HEK293 (cell line): ENCODE measurements at regions not wholly inside any gene's neighbourhood (a gene's known extent, or its start where the extent isn't known, plus 50 kb on each side); places are given as distances from the start of the nearest gene placed in this dataset.

ENCODE experiments used
- CTCF ChIA-PET: fragments of 350-600 bp; formaldehyde crosslinking; extraction: SDS; loops from one replicate; lab custom pipeline; 2021; ENCODE audit warnings: antibody characterized with exemption; lab: Yijun Ruan, JAX
- POLR2A ChIA-PET: fragments of 300-600 bp; formaldehyde crosslinking; extraction: SDS; loops from one replicate; lab custom pipeline; 2020; ENCODE audit warnings: antibody characterized with exemption, inconsistent platforms; lab: Yijun Ruan, JAX
- H3K27ac ChIP-seq: fragments of 200-500 bp; sonication (Bioruptor generic); 2 replicates; pipeline ENCODE4 v1.5.1; 2014; ENCODE audit warnings: low read depth, low read length, control low read depth, inconsistent platforms; ENCODE audit errors: extremely low read depth
- H3K36me3 ChIP-seq, 2 experiments: fragments of 200-500 bp in 1 of 2; sonication (Bioruptor generic) in 1 of 2; 1 replicate in 1 of 2; 2 replicates in 1 of 2; pipeline ENCODE4 v1.5.1; 2014 to 2017; ENCODE audit warnings: inconsistent platforms in 2 of 2, low read length in 2 of 2; ENCODE audit not compliant: control insufficient read depth in 2 of 2, insufficient read depth in 1 of 2
- H3K4me1 ChIP-seq: fragments of 200-500 bp; sonication (Bioruptor generic); 2 replicates; pipeline ENCODE4 v1.5.1; 2014; ENCODE audit warnings: mild to moderate bottlenecking, low read length, inconsistent platforms; ENCODE audit not compliant: control insufficient read depth, insufficient read depth
- H3K4me3 ChIP-seq: 2 replicates; pipeline ENCODE4 v1.5.1; 2011; ENCODE audit warnings: low read depth, mild to moderate bottlenecking, control low read depth, low read length, moderate library complexity
- H3K9me3 ChIP-seq: fragments of 200-500 bp; sonication (Bioruptor generic); 2 replicates; pipeline ENCODE4 v1.5.1; 2014; ENCODE audit warnings: low read depth, low read length, inconsistent platforms; ENCODE audit not compliant: control insufficient read depth, insufficient read depth
- PBX3 ChIP-seq: sonication (generic); formaldehyde crosslinking; IDR thresholded peaks from 2 replicates; pipeline ENCODE4 v1.8.1; 2022; ENCODE audit warnings: mild to moderate bottlenecking, moderate library complexity, missing genetic modification reagents
- PRDM10 ChIP-seq: fragments of 450-650 bp; formaldehyde crosslinking; IDR thresholded peaks from 2 replicates; pipeline ENCODE4 v1.5.1; 2016; ENCODE audit warnings: missing biosample characterization, missing genetic modification characterization
- SP7 ChIP-seq: fragments of 450-650 bp; formaldehyde crosslinking; IDR thresholded peaks from 2 replicates; pipeline ENCODE4 v1.5.1; 2016; ENCODE audit warnings: missing biosample characterization, missing genetic modification characterization
- TCF7L2 ChIP-seq: IDR thresholded peaks from 2 replicates; pipeline ENCODE4 v1.6.1; 2011; ENCODE audit warnings: low read depth, mild to moderate bottlenecking, inconsistent platforms, low read length, moderate library complexity, borderline replicate concordance
- ZNF148 ChIP-seq: fragments of 450-650 bp; formaldehyde crosslinking; IDR thresholded peaks from 2 replicates; pipeline ENCODE4 v1.5.0; 2017; ENCODE audit warnings: missing biosample characterization, missing genetic modification characterization, borderline replicate concordance
- ZNF16 ChIP-seq: fragments of 450-650 bp; formaldehyde crosslinking; IDR thresholded peaks from 2 replicates; pipeline ENCODE4 v1.5.1; 2016; ENCODE audit warnings: low read depth, missing biosample characterization, missing genetic modification characterization
- ZNF2 ChIP-seq: fragments of 450-650 bp; formaldehyde crosslinking; IDR thresholded peaks from 2 replicates; pipeline ENCODE4 v1.5.1; 2016; ENCODE audit warnings: missing biosample characterization, missing genetic modification characterization
- ZNF274 ChIP-seq, 2 experiments: fragments of 200-500 bp in 1 of 2; fragments of 450-650 bp in 1 of 2; sonication (Bioruptor generic) in 1 of 2; formaldehyde crosslinking in 1 of 2; IDR thresholded peaks; 2 replicates each; pipeline versions ENCODE4 v1.5.1 to v1.6.1; 2014 to 2016; ENCODE audit warnings: borderline replicate concordance in 1 of 2, inconsistent platforms in 1 of 2, low read length in 1 of 2, missing biosample characterization in 1 of 2, missing genetic modification characterization in 1 of 2
- ZNF335 ChIP-seq: fragments of 450-650 bp; formaldehyde crosslinking; conservative IDR thresholded peaks from 2 replicates; pipeline ENCODE4 v1.5.1; 2016; ENCODE audit warnings: missing biosample characterization, missing genetic modification characterization
- ZNF341 ChIP-seq: fragments of 450-650 bp; formaldehyde crosslinking; IDR thresholded peaks from 2 replicates; pipeline ENCODE4; 2016; ENCODE audit warnings: low read depth, missing biosample characterization, missing genetic modification characterization
- ZNF350 ChIP-seq: fragments of 450-650 bp; formaldehyde crosslinking; IDR thresholded peaks from 2 replicates; pipeline ENCODE4 v1.5.0; 2017; ENCODE audit warnings: missing biosample characterization, mild to moderate bottlenecking, missing genetic modification characterization
- ZNF354C ChIP-seq: fragments of 450-650 bp; formaldehyde crosslinking; IDR thresholded peaks from 2 replicates; pipeline ENCODE4 v1.5.1; 2016; ENCODE audit warnings: missing biosample characterization, missing genetic modification characterization, low read depth, borderline replicate concordance
- ZNF366 ChIP-seq: fragments of 450-650 bp; formaldehyde crosslinking; conservative IDR thresholded peaks from 2 replicates; pipeline ENCODE4 v1.5.1; 2016; ENCODE audit warnings: missing biosample characterization, missing genetic modification characterization
- ZNF37A ChIP-seq: fragments of 450-650 bp; IDR thresholded peaks from 2 replicates; pipeline ENCODE4 v1.5.1; 2018; ENCODE audit warnings: missing biosample characterization, missing genetic modification characterization
- ZNF391 ChIP-seq: fragments of 450-650 bp; formaldehyde crosslinking; IDR thresholded peaks from 2 replicates; pipeline ENCODE4 v1.5.1; 2016; ENCODE audit warnings: low read depth, missing biosample characterization, missing genetic modification characterization, borderline replicate concordance
- ZNF501 ChIP-seq: fragments of 450-650 bp; formaldehyde crosslinking; IDR thresholded peaks from 2 replicates; pipeline ENCODE4 v1.5.1; 2016; ENCODE audit warnings: missing biosample characterization, missing genetic modification characterization
- ZNF571 ChIP-seq: fragments of 450-650 bp; formaldehyde crosslinking; IDR thresholded peaks from 2 replicates; pipeline ENCODE4 v1.5.0; 2017; ENCODE audit warnings: missing biosample characterization, missing genetic modification characterization
- ZNF600 ChIP-seq: fragments of 450-650 bp; formaldehyde crosslinking; IDR thresholded peaks from 2 replicates; pipeline ENCODE4 v1.5.1; 2016; ENCODE audit warnings: missing biosample characterization, missing genetic modification characterization
- ZNF645 ChIP-seq: fragments of 450-650 bp; formaldehyde crosslinking; IDR thresholded peaks from 2 replicates; pipeline ENCODE4; 2016; ENCODE audit warnings: missing biosample characterization, missing genetic modification characterization
- ZNF670 ChIP-seq: fragments of 450-650 bp; formaldehyde crosslinking; IDR thresholded peaks from 2 replicates; pipeline ENCODE4 v1.5.1; 2016; ENCODE audit warnings: missing biosample characterization, missing genetic modification characterization, low read depth
- ZNF843 ChIP-seq: fragments of 450-650 bp; formaldehyde crosslinking; IDR thresholded peaks from 2 replicates; pipeline ENCODE4 v1.5.1; 2016; ENCODE audit warnings: missing biosample characterization, missing genetic modification characterization
- TF ChIP-seq, protein P1 (sequence below): fragments of 450-650 bp; formaldehyde crosslinking; IDR thresholded peaks from 2 replicates; pipeline ENCODE4 v1.5.1; 2016; ENCODE audit warnings: missing biosample characterization, missing genetic modification characterization

GRCh38 chr11:122600290-122600689, 55.2 kb upstream of the UBASH3B start:
- POLR2A ChIA-PET: interaction anchor here (0.6 kb wide), 1 partner anchor 20 kb away, joined by 5 read pairs; no protein-coding TSS in a partner anchor
- CTCF ChIA-PET: interaction anchor here (1.2 kb wide), 1 partner anchor 11 kb away, joined by 3 read pairs; no protein-coding TSS in a partner anchor

GRCh38 chr11:122599434-122599833, 56.1 kb upstream of the UBASH3B start:
- CTCF ChIA-PET: interaction anchor here (0.6 to 1.2 kb wide), 3 partner anchors 12 to 140 kb away, joined by 3 read pairs; no protein-coding TSS in a partner anchor
- no peak for TF ChIP-seq PRDM10 (tag by site-specific recombination)
- TF ChIP-seq ZNF354C (tag by site-specific recombination): no peak
- no peak for TF ChIP-seq ZNF670 (tag by site-specific recombination)
- no peak for TF ChIP-seq ZNF335 (tag by site-specific recombination)
- TF ChIP-seq ZNF843 (tag by site-specific recombination): no peak
- no peak for TF ChIP-seq ZNF350
- TF ChIP-seq, all 188 proteins: peak for 0
- POLR2A ChIA-PET: no interaction called here
- Histone ChIP-seq H3K36me3 (no peaks in the 10 kb centered on the region), H3K4me1 (no peaks in the 10 kb centered on the region), H3K27ac (no peak overlapping the region), H3K9me3 (no peaks in the 10 kb centered on the region), H3K4me3 (no peak overlapping the region)

More at GRCh38 chr11:122600290-122600689, 55.2 kb upstream of the UBASH3B start:
- Histone ChIP-seq H3K4me1 (no peaks in the 10 kb centered on the region), H3K27ac (no peak overlapping the region), H3K4me3 (no peak overlapping the region), H3K36me3 (no peaks in the 10 kb centered on the region), H3K9me3 (no peaks in the 10 kb centered on the region)
- TF ChIP-seq TCF7L2 (no peak), ZNF16 (no peak), ZNF366 (tag by site-specific recombination) (no peak), ZNF148 (tag by site-specific recombination) (no peak), ZNF571 (tag by site-specific recombination) (no peak)
- TF ChIP-seq, protein P1, sequence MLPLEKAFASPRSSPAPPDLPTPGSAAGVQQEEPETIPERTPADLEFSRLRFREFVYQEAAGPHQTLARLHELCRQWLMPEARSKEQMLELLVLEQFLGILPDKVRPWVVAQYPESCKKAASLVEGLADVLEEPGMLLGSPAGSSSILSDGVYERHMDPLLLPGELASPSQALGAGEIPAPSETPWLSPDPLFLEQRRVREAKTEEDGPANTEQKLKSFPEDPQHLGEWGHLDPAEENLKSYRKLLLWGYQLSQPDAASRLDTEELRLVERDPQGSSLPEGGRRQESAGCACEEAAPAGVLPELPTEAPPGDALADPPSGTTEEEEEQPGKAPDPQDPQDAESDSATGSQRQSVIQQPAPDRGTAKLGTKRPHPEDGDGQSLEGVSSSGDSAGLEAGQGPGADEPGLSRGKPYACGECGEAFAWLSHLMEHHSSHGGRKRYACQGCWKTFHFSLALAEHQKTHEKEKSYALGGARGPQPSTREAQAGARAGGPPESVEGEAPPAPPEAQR (tag by site-specific recombination): no peak

- H3K4me1 ChIP-seq: no peaks in the 10 kb centered on the region
- no peak overlapping the region for H3K4me3 ChIP-seq
- H3K9me3 ChIP-seq: no peaks in the 10 kb centered on the region
- ChIA-PET POLR2A (no interaction called here), CTCF (interaction anchor here (0.6 kb wide), 1 partner anchor 34 kb away, joined by 3 read pairs; no protein-coding TSS in a partner anchor)
- no peaks in the 10 kb centered on the region for H3K36me3 ChIP-seq
- H3K27ac ChIP-seq: no peak overlapping the region
- no peak for TF ChIP-seq ZNF341 (tag by site-specific recombination)
- TF ChIP-seq ZNF501: no peak
- no peak for TF ChIP-seq ZNF37A (tag by site-specific recombination)
- no peak for TF ChIP-seq ZNF2 (tag by site-specific recombination)
- no peak for TF ChIP-seq ZNF645 (tag by site-specific recombination)
- TF ChIP-seq PBX3 (CRISPR knock-in tag): no peak
- no peak for TF ChIP-seq ZNF600 (tag by site-specific recombination)
- no peak for TF ChIP-seq SP7 (tag by site-specific recombination)
- no peak for TF ChIP-seq ZNF391 (tag by site-specific recombination)
- no peak for TF ChIP-seq ZNF274 (IDR thresholded peaks at IDR 0.05; ENCODE audit: low read length)
- TF ChIP-seq ZNF274 (tag by site-specific recombination; IDR thresholded peaks at IDR 0.05; ENCODE audit: borderline replicate concordance): no peak
Measured at GRCh38 chr11:122598971-122599370, 56.6 kb upstream of the UBASH3B start.
